Endothelial cell of umbilical vein (primary cell): ENCODE measurements at regions not wholly inside any gene's neighbourhood (a gene's known extent, or its start where the extent isn't known, plus 50 kb on each side); places are given as distances from the start of the nearest gene placed in this dataset.

Source experiments
- BruUV-seq: library from RNA; stranded (reverse); fragments of 400-500 nt; replicated peaks from 2 replicates; lab custom pipeline; 2021; lab: Mats Ljungman, UMichigan
- CTCF ChIA-PET: fragments of 300-600, 350-600 bp; sonication (Branson Sonifier 250); formaldehyde crosslinking; loops from one replicate; lab custom pipeline; 2021; ENCODE audit warnings: antibody characterized with exemption, inconsistent platforms; lab: Charles Lee
- POLR2A ChIA-PET: fragments of 300-600, 350-600 bp; sonication (Branson Sonifier 250); formaldehyde crosslinking; loops from one replicate; lab custom pipeline; 2021; ENCODE audit warnings: antibody characterized with exemption, inconsistent platforms; lab: Charles Lee
- DNase-seq: peaks from one replicate; pipeline ENCODE4 v3.0.0-alpha.2; 2011; ENCODE audit warnings: low read depth, low spot score
- FAIRE-seq: peaks from 2 replicates; lab custom pipeline; 2011; peaks lifted over from hg19 to GRCh38; lab: Jason Lieb, UNC
- H2AFZ ChIP-seq: 2 replicates; pipeline ENCODE4 v1.6.0; 2012; ENCODE audit warnings: low read depth, low read length, control low read depth, inconsistent platforms
- H3K27ac ChIP-seq: 2 replicates; pipeline ENCODE4 v1.5.1; 2011; ENCODE audit warnings: low read depth, mild to moderate bottlenecking, control low read depth, low read length, moderate library complexity; ENCODE audit not compliant: insufficient read depth
- H3K27me3 ChIP-seq, 2 experiments: 2 replicates each; pipeline versions ENCODE4 v1.6.0 to v1.6.1; 2011; ENCODE audit warnings: low read length in 2 of 2, mixed read lengths in 1 of 2; ENCODE audit not compliant: control insufficient read depth in 2 of 2, insufficient read depth in 2 of 2
- H3K36me3 ChIP-seq, 2 experiments: 2 replicates in 1 of 2; 3 replicates in 1 of 2; pipeline ENCODE4 v1.5.1; 2011; ENCODE audit warnings: low read length in 2 of 2, mild to moderate bottlenecking in 1 of 2, moderate library complexity in 1 of 2; ENCODE audit not compliant: control insufficient read depth in 2 of 2, insufficient read depth in 2 of 2; ENCODE audit errors: extremely low read depth in 1 of 2
- H3K4me1 ChIP-seq: 3 replicates; pipeline ENCODE4 v1.5.1; 2011; ENCODE audit warnings: mild to moderate bottlenecking, low read length; ENCODE audit not compliant: control insufficient read depth, insufficient read depth; ENCODE audit errors: extremely low read depth
- H3K4me2 ChIP-seq: 2 replicates; pipeline ENCODE4 v1.6.1; 2011; ENCODE audit warnings: low read length, control low read depth, mixed read lengths; ENCODE audit not compliant: insufficient read depth
- H3K4me3 ChIP-seq, 3 experiments: fragments of 200-600 bp in 1 of 3; sonication (generic), shearing (Covaris generic) in 1 of 3; replicated peaks in 1 of 3; 2 replicates each; pipeline ENCODE4 v1.5.1; 2011 to 2016; ENCODE audit warnings: control low read depth in 3 of 3, low read length in 3 of 3, mild to moderate bottlenecking in 2 of 3, inconsistent platforms in 1 of 3, low read depth in 1 of 3, moderate library complexity in 1 of 3; ENCODE audit not compliant: insufficient read depth in 1 of 3
- H3K79me2 ChIP-seq: 2 replicates; pipeline ENCODE4 v1.6.0; 2012; ENCODE audit warnings: low read length, inconsistent platforms; ENCODE audit not compliant: control insufficient read depth, insufficient read depth
- H3K9ac ChIP-seq: replicated peaks from 2 replicates; pipeline ENCODE3; 2011; ENCODE audit warnings: low read length, control low read depth; ENCODE audit not compliant: insufficient read depth; ENCODE audit errors: extremely low read depth
- H3K9me1 ChIP-seq: replicated peaks from 3 replicates; pipeline ENCODE4 v1.6.0; 2011; ENCODE audit warnings: mild to moderate bottlenecking, low read length; ENCODE audit not compliant: control insufficient read depth, insufficient read depth; ENCODE audit errors: extremely low read depth
- H3K9me3 ChIP-seq: replicated peaks from 2 replicates; pipeline ENCODE4 v1.5.1; 2012; ENCODE audit warnings: low read length, inconsistent platforms; ENCODE audit not compliant: control insufficient read depth, insufficient read depth
- H4K20me1 ChIP-seq: replicated peaks from 2 replicates; pipeline ENCODE3; 2011; ENCODE audit warnings: mild to moderate bottlenecking, low read length; ENCODE audit not compliant: control insufficient read depth, insufficient read depth; ENCODE audit errors: extremely low read depth
- CTCF ChIP-seq, 2 donors: IDR thresholded peaks; 1 replicate in 1 of 2; 2 replicates in 1 of 2; pipeline ENCODE4 v1.5.1; 2011; ENCODE audit warnings: low read length in 2 of 2, mild to moderate bottlenecking in 2 of 2, moderate library complexity in 2 of 2, control low read depth in 1 of 2, inconsistent platforms in 1 of 2, low read depth in 1 of 2; ENCODE audit not compliant: insufficient read depth in 1 of 2; ENCODE audit errors: extremely low read depth in 1 of 2
- EZH2 ChIP-seq: IDR thresholded peaks from 2 replicates; pipeline ENCODE4 v1.6.1; 2012; ENCODE audit warnings: borderline replicate concordance, low read depth, mild to moderate bottlenecking, moderate library complexity, low read length, inconsistent platforms; ENCODE audit not compliant: severe bottlenecking
- FOS ChIP-seq: IDR thresholded peaks from 2 replicates; pipeline ENCODE4 v1.6.1; 2011; ENCODE audit warnings: mild to moderate bottlenecking, low read length, moderate library complexity, borderline replicate concordance; ENCODE audit not compliant: insufficient read depth
- GATA2 ChIP-seq: IDR thresholded peaks from 2 replicates; pipeline ENCODE4 v1.7.0; 2011; ENCODE audit warnings: low read depth, mild to moderate bottlenecking, moderate library complexity, mixed read lengths, low read length; ENCODE audit not compliant: insufficient read length, insufficient read depth
- JUN ChIP-seq: IDR thresholded peaks from 2 replicates; pipeline ENCODE4 v1.6.1; 2011; ENCODE audit warnings: borderline replicate concordance, low read depth; ENCODE audit not compliant: insufficient read length, insufficient read depth
- MAX ChIP-seq: IDR thresholded peaks from 2 replicates; pipeline ENCODE4 v1.6.1; 2011; ENCODE audit not compliant: insufficient read depth, insufficient read length
- MYC ChIP-seq: IDR thresholded peaks from one replicate; pipeline ENCODE4 v1.6.1; 2011; ENCODE audit warnings: mild to moderate bottlenecking, low read depth, low read length
- POLR2A ChIP-seq: IDR thresholded peaks from 2 replicates; pipeline ENCODE4 v1.6.1; 2012; ENCODE audit warnings: low read depth, mild to moderate bottlenecking, control low read depth, low read length
- POLR2AphosphoS5 ChIP-seq: IDR thresholded peaks from 2 replicates; pipeline ENCODE4 v1.6.1; 2012; ENCODE audit warnings: low read depth, mild to moderate bottlenecking, control low read depth, low read length, moderate library complexity; ENCODE audit not compliant: insufficient read depth
- dilution Hi-C: fragments of 300-500 bp; cut with MboI; formaldehyde crosslinking; loops from one replicate; pipeline ENCODE4 v1.15.0; 2019; ENCODE audit warnings: low sequenced_read_pairs; ENCODE audit not compliant: extremely low pct_ligation_motif_present
- intact Hi-C: fragments of 100-400 bp; cut with micrococcal nuclease; formaldehyde crosslinking; loops from one replicate; pipeline ENCODE4 v1.10.0; 2022

- H3K4me2 ChIP-seq: no peak overlapping the region
- H2AFZ ChIP-seq: no peak overlapping the region
- FAIRE-seq (no peak), DNase-seq (no peak)
- no peaks in the 10 kb centered on the region for H3K79me2 ChIP-seq
- no peak overlapping the region for H3K27ac ChIP-seq
- no peaks in the 10 kb centered on the region for H4K20me1 ChIP-seq
- dilution Hi-C loops (no loop called here), intact Hi-C loops (no loop called here)
- H3K27me3 ChIP-seq: peaks cover 0 to 2% of the 10 kb centered on the region in 2 experiments
- POLR2A ChIA-PET: no interaction called here
- no peak overlapping the region for H3K9ac ChIP-seq
- no TSS peak for BruUV-seq
- H3K9me3 ChIP-seq: no peaks in the 10 kb centered on the region
- H3K4me3 ChIP-seq: no peak overlapping the region
- CTCF ChIA-PET: no interaction called here
- no peaks in the 10 kb centered on the region for H3K4me1 ChIP-seq
- H3K36me3 ChIP-seq: no peaks in the 10 kb centered on the region
- TF ChIP-seq MYC: no peak
- no peak for TF ChIP-seq JUN
- no peak for TF ChIP-seq FOS
- no peak for TF ChIP-seq POLR2AphosphoS5
- H3K9me1 ChIP-seq: no peaks in the 10 kb centered on the region
These were observed 94.4 kb downstream of the TMEM215 start for GRCh38 chr9:32877639-32878217.

DNA sequence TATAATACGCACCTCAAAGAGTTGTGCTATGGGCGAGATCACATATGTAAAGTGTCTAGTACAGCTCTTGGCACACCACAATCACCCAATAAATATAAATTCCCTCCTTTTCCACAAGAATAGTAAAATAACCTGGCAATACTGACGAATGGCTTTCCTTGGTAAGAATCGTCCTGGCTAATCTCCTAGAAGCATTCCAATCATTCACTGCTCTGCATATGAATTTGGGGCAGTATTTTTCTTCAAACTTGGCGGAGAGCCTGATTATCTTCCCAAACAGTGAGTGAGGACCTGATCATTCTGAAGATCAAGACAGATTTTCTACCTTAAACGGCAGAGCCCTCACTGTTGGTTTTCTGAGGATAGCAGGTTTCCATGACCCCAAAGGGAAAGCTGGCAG is 96.0 kb downstream of the TMEM215 start:
- FAIRE-seq: no peak
- intact Hi-C loops: no loop called here
- TF ChIP-seq CTCF (IDR thresholded peaks at IDR 0.05; ENCODE audit: extremely low read depth in 1 of 2, insufficient read depth in 1 of 2, low read depth in 1 of 2, low read length in 2 of 2) (no peak), POLR2A (no peak), FOS (no peak), JUN (no peak), EZH2 (no peak), GATA2 (no peak), MYC (no peak), POLR2AphosphoS5 (no peak), MAX (no peak)

More for the DNA sequence above, 96.0 kb downstream of the TMEM215 start:
- no peak overlapping the region for H3K4me3 ChIP-seq
- no peaks in the 10 kb centered on the region for H3K4me1 ChIP-seq
- H2AFZ ChIP-seq: no peak overlapping the region
- dilution Hi-C loops: no loop called here
- H3K27ac ChIP-seq: no peak overlapping the region
- H3K9me1 ChIP-seq: no peaks in the 10 kb centered on the region
- no peak overlapping the region for H3K9ac ChIP-seq
- no peaks in the 10 kb centered on the region for H3K9me3 ChIP-seq
- no TSS peak for BruUV-seq
- ChIA-PET POLR2A (no interaction called here), CTCF (no interaction called here)
- peaks cover 0 to 2% of the 10 kb centered on the region in 2 experiments for H3K27me3 ChIP-seq
- no peaks in the 10 kb centered on the region for H3K36me3 ChIP-seq
- H4K20me1 ChIP-seq: no peaks in the 10 kb centered on the region
- no peak overlapping the region for H3K4me2 ChIP-seq
- DNase-seq: no peak
- no peaks in the 10 kb centered on the region for H3K79me2 ChIP-seq
